SKM-1 treated with dmso at 0.1 percent for 144 hours (cell line): ENCODE measurements at regions not wholly inside any gene's neighbourhood (a gene's known extent, or its start where the extent isn't known, plus 50 kb on each side); places are given as distances from the start of the nearest gene placed in this dataset.
"Not testable (repeated sequence)": the region's sequence is repeated elsewhere in the genome, so short reads cannot be mapped to it uniquely, and the experiment has no call there.

Experiments
- DNase-seq: peaks from one replicate; lab custom pipeline; 2025; ENCODE audit not compliant: unreplicated experiment; lab: John Stamatoyannopoulos, UW

- DNase-seq, result not testable (repeated sequence)
Observed at GRCh38 chr21:9822093-9822820, 699.1 kb upstream of the TPTE start.

DNA sequence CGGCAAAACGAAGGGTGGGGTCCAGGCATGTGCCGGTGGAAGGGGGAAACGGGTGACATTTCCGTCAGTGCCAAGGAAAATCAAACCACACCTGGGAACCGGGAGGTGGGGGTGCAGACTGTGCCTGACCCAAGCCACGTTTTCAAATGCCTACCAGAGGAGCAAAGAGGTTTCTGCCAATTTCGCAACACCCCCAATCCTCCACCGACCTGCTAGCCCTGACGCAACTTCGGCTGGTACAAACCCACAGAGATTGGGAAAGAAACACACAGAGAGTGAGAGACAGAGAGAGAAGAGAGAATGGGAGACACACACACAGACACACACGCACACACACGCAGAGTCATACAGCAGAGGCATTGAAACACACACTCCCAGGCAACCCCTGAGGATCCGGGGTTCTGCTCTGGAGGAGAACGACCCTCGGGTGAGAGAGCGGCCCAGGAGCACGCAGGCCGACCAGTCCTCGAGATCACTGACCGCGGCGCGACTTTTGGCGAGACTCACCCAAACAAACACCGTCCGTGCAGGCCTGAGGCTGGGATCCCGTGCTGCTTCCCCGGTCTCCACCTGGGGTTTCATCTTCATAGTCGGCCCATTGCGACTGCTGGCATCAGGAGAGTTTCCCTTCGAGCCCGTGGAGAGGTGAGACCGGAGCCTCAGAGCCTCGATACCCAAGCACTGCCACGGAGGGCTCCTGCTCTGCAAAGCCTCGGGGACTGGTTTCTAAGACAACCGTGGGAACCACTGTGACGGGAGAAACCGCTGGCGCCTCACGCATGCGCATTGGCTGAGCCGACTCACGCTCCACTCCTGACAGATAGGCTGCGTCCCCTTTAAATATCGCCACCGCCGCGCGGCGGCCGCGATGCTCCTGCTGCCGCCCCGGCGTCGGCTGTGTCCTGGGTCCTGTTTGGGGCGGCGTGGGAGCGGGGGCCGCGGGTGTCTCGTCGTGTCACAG lies 697.9 kb upstream of the TPTE start:
- not testable (repeated sequence) for DNase-seq

- not testable (repeated sequence) for DNase-seq
Observed at GRCh38 chr21:9830801-9831200, 690.6 kb upstream of the TPTE start.

DNA sequence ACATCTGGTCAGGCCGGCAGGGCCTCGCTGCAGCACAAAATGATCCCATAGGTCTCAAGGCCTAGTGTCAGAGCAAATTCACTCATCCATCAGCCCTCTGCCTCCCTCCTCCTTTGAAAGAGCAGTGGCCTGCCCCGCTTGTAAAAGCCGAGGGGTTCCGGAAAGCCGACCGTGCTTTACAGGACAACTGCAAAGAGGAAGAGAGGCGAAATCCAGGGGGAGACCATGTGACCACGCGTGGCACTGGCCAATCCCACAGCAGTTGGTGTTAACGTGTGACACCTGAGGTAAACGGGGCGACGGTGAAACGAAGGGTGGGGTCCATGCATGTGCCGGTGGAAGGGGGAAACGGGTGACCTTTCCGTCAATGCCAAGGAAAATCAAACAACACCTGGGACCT lies 688.6 kb upstream of the TPTE start:
- not testable (repeated sequence) for DNase-seq

- DNase-seq, result not testable (repeated sequence)
Observed at GRCh38 chr21:9836547-9836946, 684.8 kb upstream of the TPTE start.

DNA sequence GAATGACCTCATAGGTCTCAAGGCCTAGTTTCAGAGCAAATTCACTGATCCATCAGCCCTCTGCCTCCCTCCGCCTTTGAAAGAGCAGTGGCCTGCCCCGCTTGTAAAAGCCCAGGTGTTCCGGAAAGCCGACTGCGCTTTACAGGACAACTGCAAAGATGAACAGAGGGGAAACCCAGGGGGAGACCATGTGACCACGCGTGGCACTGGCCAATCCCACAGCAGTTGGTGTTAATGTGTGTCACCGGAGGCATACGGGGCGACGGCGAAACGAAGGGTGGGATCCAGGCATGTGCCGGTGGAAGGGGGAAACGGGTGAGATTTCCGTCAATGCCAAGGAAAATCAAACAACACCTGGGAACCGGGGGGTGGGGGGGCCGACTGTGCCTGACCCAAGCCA lies 684.4 kb upstream of the TPTE start:
- DNase-seq, result not testable (repeated sequence)

DNA sequence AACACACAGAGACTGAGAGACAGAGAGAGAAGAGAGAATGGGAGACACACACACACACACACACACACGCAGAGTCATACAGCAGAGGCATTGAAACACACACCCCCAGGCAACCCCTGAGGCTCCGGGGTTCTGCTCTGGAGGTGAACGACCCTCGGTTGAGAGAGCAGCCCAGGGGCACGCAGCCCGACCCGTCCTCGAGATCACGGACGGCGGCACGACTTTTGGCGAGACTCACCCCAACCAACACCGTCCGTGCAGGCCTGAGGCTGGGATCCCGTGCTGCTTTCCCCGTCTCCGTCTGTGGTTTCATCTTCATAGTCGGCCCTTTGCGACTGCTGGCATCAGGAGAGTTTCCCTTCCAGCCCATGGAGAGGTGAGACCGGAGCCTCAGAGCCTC lies 683.9 kb upstream of the TPTE start:
- DNase-seq, result not testable (repeated sequence)

- DNase-seq, result no peak
Observed at GRCh38 chr21:9837946-9838737, 683.2 kb upstream of the TPTE start.

GRCh38 chr21:9838738-9839642 lies 682.4 kb upstream of the TPTE start:
- DNase-seq, result no peak

DNA sequence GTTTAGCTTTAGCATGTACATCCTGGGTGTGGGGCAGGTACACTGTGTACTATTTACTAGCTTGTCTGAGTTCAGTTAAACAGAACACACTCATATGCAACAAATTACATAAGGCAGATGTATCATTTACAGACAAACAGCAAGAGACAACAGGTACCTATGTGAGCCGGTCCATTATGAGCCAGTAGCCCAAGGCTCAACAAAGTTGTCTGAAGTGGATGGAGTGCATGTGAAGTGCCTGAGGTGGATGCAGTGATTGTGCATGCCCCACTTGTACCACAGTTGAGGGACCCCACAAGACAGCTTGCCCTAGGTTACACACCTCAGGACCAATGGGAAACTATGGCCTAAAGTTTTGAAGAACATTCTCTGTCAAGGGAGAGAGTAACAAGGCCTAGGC lies 677.3 kb upstream of the TPTE start:
- not testable (repeated sequence) for DNase-seq

GRCh38 chr21:9847511-9847910 lies 673.9 kb upstream of the TPTE start:
- DNase-seq, result not testable (repeated sequence)

DNA sequence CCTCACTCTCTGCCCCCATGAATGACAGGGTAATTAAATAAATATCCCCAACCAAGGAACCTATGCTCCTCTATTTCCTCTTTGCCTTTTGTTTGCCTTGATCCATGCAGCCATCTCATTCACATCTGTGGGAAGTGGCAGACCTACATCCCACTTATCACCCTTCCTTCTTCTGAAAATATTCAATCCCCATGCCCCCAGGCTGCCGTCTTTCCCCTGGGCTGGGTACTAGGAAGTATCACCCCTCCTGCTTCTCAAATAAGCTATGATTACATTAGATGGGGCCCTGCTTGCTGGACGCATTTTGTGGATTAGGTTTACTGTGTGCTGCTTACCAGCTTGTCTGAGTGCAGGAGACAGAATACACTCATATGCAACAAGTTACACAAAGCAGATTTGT lies 670.2 kb upstream of the TPTE start:
- DNase-seq, result not testable (repeated sequence)

GRCh38 chr21:9851695-9852094 lies 669.7 kb upstream of the TPTE start:
- DNase-seq, result not testable (repeated sequence)

GRCh38 chr21:9857563-9857962 lies 663.8 kb upstream of the TPTE start:
- not testable (repeated sequence) for DNase-seq

DNA sequence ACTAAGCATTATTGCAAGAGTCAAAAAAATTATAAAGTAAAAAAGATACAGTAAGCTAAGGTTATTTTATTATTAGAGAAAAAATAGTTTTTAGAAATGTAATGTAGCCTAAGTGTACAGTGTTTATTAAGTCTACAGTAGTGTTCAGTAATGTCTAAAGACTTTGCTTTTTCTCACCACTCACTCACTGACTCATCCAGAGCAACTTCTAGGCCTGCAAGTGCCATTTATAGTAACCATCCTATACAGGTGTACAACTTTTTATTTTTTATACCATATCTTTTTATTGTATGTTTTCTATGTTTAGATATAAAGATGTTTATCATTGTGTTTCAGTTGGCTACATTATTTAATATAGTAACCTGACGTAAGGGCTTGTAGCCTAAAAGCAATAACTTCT lies 661.5 kb upstream of the TPTE start:
- not testable (repeated sequence) for DNase-seq

- not testable (repeated sequence) for DNase-seq
Observed at GRCh38 chr21:9862456-9862855, 658.9 kb upstream of the TPTE start.

- not testable (repeated sequence) for DNase-seq
Observed at GRCh38 chr21:9867815-9868214, 653.6 kb upstream of the TPTE start.

DNA sequence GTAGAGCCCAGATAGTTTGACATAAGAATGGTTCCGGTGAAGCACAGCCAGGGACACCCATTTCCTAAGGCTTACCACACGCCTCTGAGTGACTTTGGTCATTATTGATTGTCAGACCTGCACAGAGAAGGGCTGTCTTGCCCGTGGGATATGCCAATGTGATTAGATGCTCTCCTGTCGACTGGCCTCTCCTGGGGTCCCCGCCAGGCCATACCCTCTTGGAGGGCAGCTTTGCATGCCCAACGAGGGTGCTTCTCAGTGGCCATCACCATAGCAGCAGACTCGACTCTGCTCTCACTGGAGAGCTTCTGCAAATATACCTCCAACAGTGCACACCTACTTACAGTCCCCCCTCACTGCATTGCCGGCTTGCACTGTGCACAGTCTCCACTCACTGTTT lies 648.3 kb upstream of the TPTE start:
- DNase-seq, result not testable (repeated sequence)

GRCh38 chr21:9874136-9874535 lies 647.2 kb upstream of the TPTE start:
- not testable (repeated sequence) for DNase-seq

DNA sequence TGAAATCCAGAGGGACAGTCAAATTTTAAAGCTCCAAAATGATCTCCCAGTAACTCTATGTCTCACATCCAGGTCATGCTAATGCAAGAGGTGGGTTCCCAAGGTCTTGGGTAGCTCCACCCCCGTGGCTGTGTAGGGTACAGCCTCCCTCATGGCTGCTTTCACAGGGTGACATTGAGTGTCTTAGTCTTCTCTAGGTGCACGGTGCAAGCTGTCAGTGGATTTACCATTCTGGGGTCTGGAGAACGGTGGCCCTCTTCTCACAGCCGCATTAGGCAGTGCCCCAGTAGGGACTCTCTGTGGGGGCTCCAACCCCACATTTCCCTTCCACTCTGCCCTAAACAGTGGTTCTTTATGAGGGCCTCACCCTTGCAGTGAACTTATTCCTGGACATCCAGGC lies 640.0 kb upstream of the TPTE start:
- DNase-seq, result not testable (repeated sequence)
